Endodermal cell (in vitro differentiated cells): ENCODE measurements at regions not wholly inside any gene's neighbourhood (a gene's known extent, or its start where the extent isn't known, plus 50 kb on each side); places are given as distances from the start of the nearest gene placed in this dataset.

Experiments
- DNase-seq: peaks from one replicate; pipeline ENCODE4 v3.0.0-alpha.2; 2017
- H3K27ac ChIP-seq: 2 replicates; pipeline ENCODE4 v1.5.1; 2013; ENCODE audit warnings: mild to moderate bottlenecking, low read depth, low read length, moderate library complexity
- H3K27me3 ChIP-seq: 2 replicates; pipeline ENCODE4 v1.6.1; 2013; ENCODE audit warnings: mild to moderate bottlenecking, low read length, moderate library complexity; ENCODE audit not compliant: insufficient read depth, control insufficient read depth, poor library complexity, severe bottlenecking
- H3K36me3 ChIP-seq: 2 replicates; pipeline ENCODE4 v1.7.0; 2013; ENCODE audit warnings: mild to moderate bottlenecking, low read length, moderate library complexity; ENCODE audit not compliant: control insufficient read depth, insufficient read depth
- H3K4me1 ChIP-seq: one replicate; pipeline ENCODE4 v1.7.0; 2013; ENCODE audit warnings: low read length; ENCODE audit not compliant: control insufficient read depth, insufficient read depth
- H3K4me3 ChIP-seq: 2 replicates; pipeline ENCODE4 v1.5.1; 2013; ENCODE audit warnings: mild to moderate bottlenecking, low read length, moderate library complexity
- H3K9ac ChIP-seq: 2 replicates; pipeline ENCODE4 v1.6.1; 2013; ENCODE audit warnings: mild to moderate bottlenecking, low read length, moderate library complexity; ENCODE audit not compliant: poor library complexity, severe bottlenecking; ENCODE audit errors: extremely low read depth
- H3K9me3 ChIP-seq: 2 replicates; pipeline ENCODE4 v1.6.1; 2013; ENCODE audit warnings: mild to moderate bottlenecking, low read length, moderate library complexity; ENCODE audit not compliant: control insufficient read depth
- H3K27ac Mint-ChIP-seq: 2 replicates; pipeline ENCODE4 v1.8.0; 2020; ENCODE audit warnings: mixed read lengths
- H3K27me3 Mint-ChIP-seq: 2 replicates; pipeline ENCODE4 v1.8.0; 2021; ENCODE audit warnings: mild to moderate bottlenecking, mixed read lengths; ENCODE audit not compliant: insufficient read depth
- H3K36me3 Mint-ChIP-seq: 2 replicates; pipeline ENCODE4 v1.8.0; 2020; ENCODE audit warnings: low read depth, mixed read lengths
- H3K4me1 Mint-ChIP-seq: 2 replicates; pipeline ENCODE4 v1.8.0; 2020; ENCODE audit warnings: mixed read lengths
- H3K4me3 Mint-ChIP-seq: 2 replicates; pipeline ENCODE4 v1.8.0; 2020; ENCODE audit warnings: mild to moderate bottlenecking, moderate library complexity, mixed read lengths
- H3K9me3 Mint-ChIP-seq: 2 replicates; pipeline ENCODE4 v1.8.0; 2020; ENCODE audit warnings: mild to moderate bottlenecking, mixed read lengths
- CTCF ChIP-seq: fragments of 200-600 bp; sonication (generic); conservative IDR thresholded peaks from 2 replicates; pipeline ENCODE4 v1.5.0; 2021; ENCODE audit warnings: antibody characterized with exemption, mild to moderate bottlenecking
- WGBS, 2 experiments: methylation state at CpG; one replicate each; pipeline versions ENCODE4 v1.1.5 to v1.1.7; 2013; ENCODE audit warnings: missing lambda C conversion rate in 2 of 2, mixed read lengths in 1 of 2; ENCODE audit not compliant: insufficient coverage in 1 of 2, insufficient read length in 1 of 2; 5-methylcytosine and 5-hydroxymethylcytosine counted together

GRCh38 chr17:55584055-55584685 is 72.9 kb upstream of the SMIM36 start:
- no peak for TF ChIP-seq CTCF
- H3K36me3 Mint-ChIP-seq, result no peaks in the 10 kb centered on the region
- no peak overlapping the region for H3K27ac ChIP-seq
- H3K36me3 ChIP-seq, result no peaks in the 10 kb centered on the region
- H3K27me3 Mint-ChIP-seq, result peaks cover 2% of the 10 kb centered on the region
- no peaks in the 10 kb centered on the region for H3K27me3 ChIP-seq
- DNase-seq, result no peak
- H3K4me1 Mint-ChIP-seq, result no peaks in the 10 kb centered on the region
- no peaks in the 10 kb centered on the region for H3K9me3 Mint-ChIP-seq
- no peak overlapping the region for H3K9ac ChIP-seq
- no peak overlapping the region for H3K4me3 Mint-ChIP-seq
- no peak overlapping the region for H3K4me3 ChIP-seq
- 90% methylated on average over 2 of the region's 2 CpGs; no CpG with 5 or more reads in 1 of the 2 experiments for WGBS, 2 experiments
- H3K4me1 ChIP-seq, result no peaks in the 10 kb centered on the region
- H3K9me3 ChIP-seq, result no peaks in the 10 kb centered on the region
- H3K27ac Mint-ChIP-seq, result no peak overlapping the region

GRCh38 chr17:55582897-55583296 is 71.6 kb upstream of the SMIM36 start:
- no peaks in the 10 kb centered on the region for H3K36me3 Mint-ChIP-seq

DNA sequence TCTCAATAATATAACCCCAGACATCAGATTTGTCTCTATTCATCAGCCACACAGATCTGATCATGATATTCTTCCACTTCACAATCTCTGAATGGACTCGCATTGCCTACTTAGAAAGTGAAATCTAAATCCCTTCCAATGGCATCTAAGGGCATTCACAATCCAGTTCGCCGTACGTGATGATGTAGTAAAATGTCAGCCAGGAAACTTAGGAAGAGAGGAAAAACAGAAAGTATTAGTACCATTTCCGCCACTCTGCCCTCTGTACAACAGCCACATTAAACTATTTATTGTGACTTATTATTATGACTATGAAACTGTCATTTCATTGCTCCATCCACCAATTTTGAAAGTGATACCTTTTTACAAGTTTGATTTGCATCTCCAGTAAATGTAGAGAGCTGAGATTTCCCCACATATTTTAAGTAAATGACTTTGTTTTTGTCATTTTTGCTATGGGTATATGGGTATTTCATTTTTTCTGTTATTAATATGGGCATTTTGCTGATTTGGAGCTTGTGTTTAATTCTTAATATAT is 69.4 kb upstream of the SMIM36 start:
- H3K27ac ChIP-seq, result no peak overlapping the region
- no peak overlapping the region for H3K4me3 ChIP-seq
- TF ChIP-seq CTCF, result no peak
- H3K9ac ChIP-seq, result no peak overlapping the region
- 95 to 100% methylated on average over 4 of the region's 5 CpGs for WGBS, 2 experiments
- H3K4me1 ChIP-seq, result no peaks in the 10 kb centered on the region
- Mint-ChIP-seq H3K9me3 (no peaks in the 10 kb centered on the region), H3K4me1 (no peaks in the 10 kb centered on the region), H3K36me3 (no peaks in the 10 kb centered on the region), H3K4me3 (no peak overlapping the region), H3K27me3 (no peaks in the 10 kb centered on the region), H3K27ac (no peak overlapping the region)
- DNase-seq, result no peak
- no peaks in the 10 kb centered on the region for H3K36me3 ChIP-seq
- no peaks in the 10 kb centered on the region for H3K27me3 ChIP-seq
- no peaks in the 10 kb centered on the region for H3K9me3 ChIP-seq

More at GRCh38 chr17:55582897-55583296, 71.6 kb upstream of the SMIM36 start:
- no peak for DNase-seq
- Mint-ChIP-seq H3K9me3 (no peaks in the 10 kb centered on the region), H3K27me3 (peaks cover 2% of the 10 kb centered on the region), H3K27ac (no peak overlapping the region), H3K4me1 (no peaks in the 10 kb centered on the region), H3K4me3 (no peak overlapping the region)
- H3K36me3 ChIP-seq, result no peaks in the 10 kb centered on the region
- no peak overlapping the region for H3K9ac ChIP-seq
- H3K9me3 ChIP-seq, result no peaks in the 10 kb centered on the region
- H3K27me3 ChIP-seq, result no peaks in the 10 kb centered on the region
- no peak overlapping the region for H3K4me3 ChIP-seq
- no peaks in the 10 kb centered on the region for H3K4me1 ChIP-seq
- 94 to 95% methylated on average over 4 of the region's 4 CpGs for WGBS, 2 experiments
- TF ChIP-seq CTCF, result no peak
- H3K27ac ChIP-seq, result no peak overlapping the region
